NCI-H2081 (cell line): ENCODE measurements at regions not wholly inside any gene's neighbourhood (a gene's known extent, or its start where the extent isn't known, plus 50 kb on each side); places are given as distances from the start of the nearest gene placed in this dataset.

ENCODE experiments used
- DNase-seq, 2 experiments: peaks; one replicate each; lab custom pipeline; 2025; lab: John Stamatoyannopoulos, UW

DNA sequence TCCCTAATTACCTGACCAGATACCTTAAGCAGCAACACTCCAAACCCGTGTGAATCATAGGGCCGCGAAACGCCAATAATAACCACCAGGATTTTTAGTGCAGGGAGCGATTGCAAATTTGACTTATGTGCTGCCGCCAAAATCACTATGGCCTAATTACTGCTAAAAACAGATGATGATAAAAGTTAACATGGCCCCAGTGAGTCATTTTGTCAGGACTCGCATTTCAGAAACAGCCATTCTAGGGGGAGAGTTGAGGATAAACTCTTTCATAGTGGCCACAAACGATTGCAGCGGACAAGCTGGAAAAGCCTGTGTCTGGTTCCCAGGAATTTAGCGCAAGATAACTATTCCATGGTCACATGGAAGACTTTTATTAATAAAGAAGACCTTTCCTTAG lies 103.4 kb downstream of the HLX start:
- DNase-seq = no peak

DNA sequence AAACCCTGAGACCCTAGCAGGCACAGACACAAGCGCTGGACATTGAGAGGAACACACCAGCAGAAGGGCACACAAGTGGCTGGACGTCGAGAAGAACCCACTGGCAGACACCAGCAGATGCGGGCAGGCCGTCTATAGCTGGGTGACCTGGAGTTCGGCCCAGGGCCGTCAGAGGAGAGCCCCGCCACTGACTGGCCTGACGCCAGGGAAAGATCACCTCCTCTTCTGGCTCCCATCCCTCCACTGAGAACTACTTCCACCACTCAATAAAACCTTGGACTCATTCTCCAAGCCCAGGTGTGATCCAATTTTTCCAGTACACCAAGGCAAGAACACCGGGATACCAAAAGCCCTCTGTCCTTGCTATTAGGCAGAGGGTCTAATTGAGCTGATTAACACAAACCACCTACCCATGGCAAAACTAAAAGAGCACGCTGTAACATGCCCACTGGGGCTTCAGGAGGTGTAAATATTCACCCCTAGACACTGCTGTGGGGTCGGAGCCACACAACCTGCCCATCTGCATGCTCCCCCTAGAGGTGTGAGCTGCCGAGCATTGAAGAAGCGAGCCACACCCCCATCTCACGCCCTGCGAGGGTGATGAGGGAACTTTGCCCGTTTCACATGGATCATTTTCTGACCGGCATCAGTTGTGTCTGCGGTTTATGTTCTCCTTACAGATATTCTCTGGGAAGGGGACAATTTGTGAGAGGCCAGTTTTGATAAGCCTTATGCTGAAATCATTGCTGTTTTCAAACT lies 104.8 kb downstream of the HLX start:
- DNase-seq = no peak

GRCh38 chr1:220990427-220991339 lies 111.4 kb downstream of the HLX start:
- DNase-seq = no peak

DNA sequence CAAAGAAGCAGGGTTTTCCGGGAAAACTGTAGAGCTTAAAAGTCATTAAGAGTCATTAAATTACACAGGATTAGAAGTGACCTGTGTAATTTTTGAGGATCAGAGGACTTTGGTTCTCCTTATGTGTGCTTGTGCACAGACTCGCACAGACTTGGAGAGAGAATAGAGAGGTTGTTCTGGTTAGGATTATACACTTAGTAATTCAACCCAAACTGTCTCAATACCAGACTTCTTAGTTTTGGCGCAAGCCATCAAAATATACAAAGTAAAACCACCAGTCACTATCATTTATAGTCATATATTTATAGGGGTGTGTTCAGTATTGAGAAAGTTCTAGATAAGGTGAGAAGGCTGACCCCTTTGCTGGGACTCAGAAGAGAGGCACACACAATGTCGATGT lies 112.3 kb downstream of the HLX start:
- no peak for DNase-seq

GRCh38 chr1:220991959-220992704 lies 112.9 kb downstream of the HLX start:
- no peak for DNase-seq

DNA sequence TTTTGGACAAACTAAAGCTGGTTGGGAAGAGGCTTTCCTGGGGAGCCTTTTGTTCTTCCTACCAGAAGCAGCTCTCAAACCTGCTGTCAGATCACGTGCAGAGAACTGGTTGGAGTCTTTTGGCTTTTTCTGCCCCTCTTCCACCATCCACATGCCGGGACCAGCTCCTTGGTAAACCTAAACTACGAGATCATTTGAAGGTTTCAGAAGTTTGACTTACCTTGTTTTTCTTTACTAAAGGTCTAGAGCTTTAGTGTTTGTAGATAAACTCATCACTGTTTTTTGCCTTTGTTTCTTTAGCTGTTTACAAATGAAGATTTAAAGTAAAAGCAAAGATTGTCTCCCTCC lies 113.4 kb downstream of the HLX start:
- DNase-seq = no peak

GRCh38 chr1:220994671-220995070 lies 115.4 kb downstream of the HLX start:
- DNase-seq = no peak

DNA sequence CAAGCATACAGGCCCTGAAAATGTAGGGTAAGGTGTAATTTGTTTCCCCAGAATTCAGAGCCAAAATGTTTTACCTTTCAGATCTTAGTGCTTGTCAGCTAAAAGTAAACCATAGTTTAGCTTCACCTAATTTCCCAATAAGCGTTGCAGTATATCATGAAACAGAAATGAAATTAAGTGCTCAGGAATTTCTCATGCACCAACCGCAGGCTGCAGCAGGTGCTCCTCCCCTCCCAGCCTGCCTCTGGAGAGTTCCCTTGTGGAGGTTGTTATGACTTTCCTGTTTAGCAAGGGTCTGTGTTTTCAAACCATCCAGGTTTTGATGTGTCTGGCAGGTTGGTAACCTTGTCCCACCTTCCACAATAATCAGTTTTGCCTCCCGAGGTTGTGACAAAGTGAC lies 118.5 kb downstream of the HLX start:
- no peak for DNase-seq

DNA sequence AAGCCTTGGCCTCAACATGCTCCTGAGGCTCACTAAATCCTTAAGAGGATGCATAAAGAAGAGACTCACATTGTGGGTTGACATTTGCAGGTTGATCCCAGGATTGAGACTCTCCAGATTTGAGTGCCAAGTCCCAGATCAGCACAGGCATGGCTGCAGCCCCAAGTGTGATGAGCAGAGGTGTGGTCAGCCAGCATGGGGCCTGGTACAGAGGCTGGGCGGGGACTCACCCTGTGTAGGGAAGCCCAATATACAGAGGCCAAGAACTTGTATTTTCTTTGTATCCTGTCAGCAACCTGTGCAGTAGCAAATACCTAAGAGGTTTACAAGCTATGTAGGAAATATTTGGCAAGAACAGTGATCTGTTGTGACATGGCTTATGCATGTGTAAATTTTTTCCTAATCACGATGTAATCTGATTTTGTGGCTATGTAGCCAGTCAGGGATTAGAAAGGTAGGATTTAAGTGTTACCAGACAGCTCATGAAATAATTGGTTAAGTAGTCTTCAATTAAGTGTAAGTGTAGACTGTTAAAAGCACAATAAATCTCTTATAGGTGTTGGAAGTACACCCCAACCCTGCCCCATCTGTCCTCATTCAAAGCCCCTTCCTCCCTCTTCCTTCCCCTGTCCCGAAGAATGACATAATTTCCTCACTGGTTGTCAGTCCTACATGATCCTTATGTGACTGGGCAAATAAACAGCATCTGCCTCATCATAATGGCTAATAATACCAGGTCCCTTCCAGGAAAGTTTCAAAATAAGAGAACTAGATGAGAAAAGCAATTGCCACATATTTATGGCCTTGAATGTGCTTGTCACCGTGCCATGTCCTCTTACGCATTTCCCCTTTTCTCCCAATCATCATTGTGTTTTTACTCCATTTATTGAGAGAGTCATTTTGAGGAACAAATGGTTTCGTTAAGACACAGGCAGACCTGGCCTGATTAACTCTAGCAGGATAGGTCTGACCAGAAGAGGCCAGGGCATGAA lies 120.9 kb downstream of the HLX start:
- DNase-seq = no peak

GRCh38 chr1:221001167-221001566 lies 121.9 kb downstream of the HLX start:
- DNase-seq = no peak

DNA sequence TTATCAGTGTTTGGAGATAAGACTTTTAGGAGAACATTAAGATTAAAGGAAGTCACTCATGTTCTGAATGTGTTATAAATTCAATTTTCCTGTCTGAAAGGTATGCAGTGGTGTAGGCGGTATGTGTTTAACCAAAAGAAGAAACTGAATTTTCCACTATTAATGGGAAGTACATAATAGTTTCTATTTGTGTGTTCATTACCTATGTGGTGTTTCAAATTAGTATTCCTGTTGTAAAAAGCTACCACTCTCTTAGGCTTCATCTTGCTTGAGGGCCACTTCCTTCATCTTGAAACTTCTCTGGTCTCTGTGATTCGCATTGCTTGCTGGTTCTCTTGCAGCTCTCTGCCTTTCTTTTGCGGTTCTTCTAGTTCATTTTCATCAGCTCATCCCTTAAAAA lies 123.4 kb downstream of the HLX start:
- no peak for DNase-seq

GRCh38 chr1:221011145-221011544 lies 131.9 kb downstream of the HLX start:
- DNase-seq = no peak

DNA sequence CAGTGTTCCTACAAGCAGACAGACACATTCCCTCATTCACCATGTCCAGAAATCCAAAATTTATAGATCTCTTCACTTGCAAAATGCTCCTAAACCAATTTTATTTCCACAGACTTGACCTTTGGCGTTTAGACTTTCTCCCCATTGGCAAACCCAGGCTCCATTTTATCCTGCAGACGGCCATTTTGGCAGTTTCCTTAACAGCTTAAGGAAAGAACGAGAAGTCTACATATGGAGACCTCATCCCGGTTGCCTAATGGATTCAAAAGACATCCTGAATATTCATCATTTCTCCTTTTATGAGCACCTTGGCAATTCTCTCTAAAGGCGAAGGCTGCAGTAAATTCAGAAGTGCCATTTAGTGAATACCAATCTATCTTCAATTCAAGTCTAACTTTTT lies 132.9 kb downstream of the HLX start:
- no peak for DNase-seq

DNA sequence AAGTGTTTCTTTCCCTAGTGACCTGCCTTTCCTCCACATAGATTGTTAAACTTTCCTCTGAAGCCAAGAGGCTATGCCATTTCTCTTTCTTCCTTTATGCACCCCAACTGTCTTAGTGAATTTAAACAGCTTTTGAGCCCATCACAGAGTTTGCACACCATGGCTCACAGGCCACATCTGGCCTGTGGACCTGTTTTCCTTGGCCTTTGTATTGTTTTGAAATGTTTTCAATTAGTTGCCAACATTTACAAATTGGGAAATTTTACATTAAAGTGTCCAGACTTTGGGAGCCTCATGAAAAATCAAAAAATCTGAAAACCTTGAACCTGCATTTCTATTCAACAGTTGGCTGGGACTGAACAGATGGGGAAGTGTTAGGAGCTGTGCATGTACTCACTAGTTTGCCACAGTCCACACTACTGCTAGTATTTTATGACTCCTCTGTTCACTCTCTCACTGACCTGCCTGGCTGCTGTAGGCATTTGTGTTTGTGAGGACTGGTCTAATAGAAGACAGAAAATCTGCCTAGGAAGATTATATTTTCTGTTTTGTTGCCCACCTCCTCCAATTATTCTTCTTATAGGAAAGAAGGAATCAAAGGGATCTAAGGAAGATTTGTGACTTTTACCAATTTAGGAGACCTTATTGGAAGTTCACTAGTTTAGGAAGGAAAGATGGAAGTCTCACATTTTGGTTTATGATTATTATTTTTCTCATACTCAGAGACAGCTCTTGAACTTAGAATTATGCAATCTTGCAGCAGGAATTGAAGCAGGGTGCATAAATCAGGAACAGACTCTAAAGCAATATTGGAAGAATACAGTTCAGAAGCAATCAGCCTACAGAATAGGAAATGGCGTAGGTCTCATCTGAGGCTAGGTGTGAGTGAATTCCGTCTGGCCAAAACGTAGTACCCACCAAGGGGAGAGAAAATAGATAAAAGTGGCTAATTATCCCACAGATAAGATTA lies 134.7 kb downstream of the HLX start:
- no peak for DNase-seq

- DNase-seq = no peak
Measured at GRCh38 chr1:221015159-221015790, 136.0 kb downstream of the HLX start.

- DNase-seq = no peak
Measured at GRCh38 chr1:221016751-221017150, 137.5 kb downstream of the HLX start.

- no peak for DNase-seq
Measured at GRCh38 chr1:221018414-221018813, 139.2 kb downstream of the HLX start.

DNA sequence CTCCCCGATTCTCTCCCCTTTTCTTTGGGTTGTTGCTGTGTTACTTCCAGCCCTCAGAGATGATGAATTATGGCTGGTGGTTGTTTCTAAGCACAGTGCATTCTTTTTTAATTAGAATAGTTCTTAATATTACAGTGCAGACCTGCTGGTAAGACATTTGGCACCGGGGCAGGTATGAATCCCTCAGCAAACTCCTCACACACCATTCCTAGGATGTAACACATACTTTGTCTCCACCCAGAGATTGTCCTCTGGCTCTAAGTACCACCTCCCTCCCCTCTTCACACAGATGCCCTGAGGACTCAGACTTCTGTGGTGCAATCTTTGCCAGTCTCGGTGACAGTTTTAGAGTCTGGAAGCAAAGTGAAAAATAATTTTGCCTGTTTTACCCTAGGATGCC lies 143.1 kb downstream of the HLX start:
- DNase-seq = no peak

- DNase-seq = no peak
Measured at GRCh38 chr1:221023482-221023881, 144.2 kb downstream of the HLX start.

DNA sequence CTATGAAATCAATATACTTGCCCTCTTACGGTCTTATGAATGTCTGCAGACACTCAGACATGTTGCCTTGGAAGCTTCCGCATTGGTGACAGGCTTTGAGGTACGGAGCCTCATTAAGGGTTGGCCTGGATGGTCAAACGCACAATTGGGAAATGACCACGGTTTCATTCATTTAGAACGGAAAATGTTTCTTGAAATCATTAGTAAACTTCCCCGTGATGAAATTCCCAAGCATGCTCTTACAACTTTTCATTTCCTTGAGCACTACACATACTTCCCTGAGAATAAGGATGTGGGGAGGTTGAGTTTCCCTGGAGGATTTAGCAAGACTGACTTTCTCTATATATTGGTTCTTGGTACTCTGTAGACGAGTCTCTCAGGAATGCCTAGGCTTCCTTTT lies 146.3 kb downstream of the HLX start:
- DNase-seq = no peak
